ACC112 (cell line): ENCODE measurements at regions not wholly inside any gene's neighbourhood (a gene's known extent, or its start where the extent isn't known, plus 50 kb on each side); places are given as distances from the start of the nearest gene placed in this dataset.

ENCODE experiments used
- H2AFZ ChIP-seq: fragments of 200-600 bp; sonication (generic); one replicate; pipeline ENCODE4 v1.6.0; 2017; ENCODE audit warnings: antibody characterized with exemption, low read length; ENCODE audit not compliant: unreplicated experiment
- H3K27ac ChIP-seq: fragments of 200-600 bp; sonication (generic); 2 replicates; pipeline ENCODE4 v1.5.1; 2014; ENCODE audit warnings: low read depth, mild to moderate bottlenecking, antibody characterized with exemption, low read length, moderate library complexity
- H3K27me3 ChIP-seq: fragments of 200-600 bp; sonication (generic); 2 replicates; pipeline ENCODE4 v1.6.1; 2014; ENCODE audit warnings: mild to moderate bottlenecking, antibody characterized with exemption, low read length, moderate library complexity, mixed read lengths; ENCODE audit not compliant: insufficient read depth
- H3K36me3 ChIP-seq: fragments of 200-600 bp; sonication (generic); 2 replicates; pipeline ENCODE4 v1.6.1; 2016; ENCODE audit warnings: mild to moderate bottlenecking, antibody characterized with exemption, low read length, moderate library complexity, mixed read lengths; ENCODE audit not compliant: insufficient read depth
- H3K4me1 ChIP-seq: fragments of 200-600 bp; sonication (generic); one replicate; pipeline ENCODE4 v1.6.1; 2016; ENCODE audit warnings: low read length, mixed read lengths; ENCODE audit not compliant: insufficient read depth, unreplicated experiment, control insufficient read depth
- H3K4me3 ChIP-seq: fragments of 200-600 bp; sonication (generic); 2 replicates; pipeline ENCODE4 v1.5.1; 2014; ENCODE audit warnings: mild to moderate bottlenecking, low read depth, low read length
- H3K79me2 ChIP-seq: fragments of 200-600 bp; sonication (generic); one replicate; pipeline ENCODE4 v1.6.0; 2016; ENCODE audit warnings: low read length; ENCODE audit not compliant: control insufficient read depth, unreplicated experiment, insufficient read depth

DNA sequence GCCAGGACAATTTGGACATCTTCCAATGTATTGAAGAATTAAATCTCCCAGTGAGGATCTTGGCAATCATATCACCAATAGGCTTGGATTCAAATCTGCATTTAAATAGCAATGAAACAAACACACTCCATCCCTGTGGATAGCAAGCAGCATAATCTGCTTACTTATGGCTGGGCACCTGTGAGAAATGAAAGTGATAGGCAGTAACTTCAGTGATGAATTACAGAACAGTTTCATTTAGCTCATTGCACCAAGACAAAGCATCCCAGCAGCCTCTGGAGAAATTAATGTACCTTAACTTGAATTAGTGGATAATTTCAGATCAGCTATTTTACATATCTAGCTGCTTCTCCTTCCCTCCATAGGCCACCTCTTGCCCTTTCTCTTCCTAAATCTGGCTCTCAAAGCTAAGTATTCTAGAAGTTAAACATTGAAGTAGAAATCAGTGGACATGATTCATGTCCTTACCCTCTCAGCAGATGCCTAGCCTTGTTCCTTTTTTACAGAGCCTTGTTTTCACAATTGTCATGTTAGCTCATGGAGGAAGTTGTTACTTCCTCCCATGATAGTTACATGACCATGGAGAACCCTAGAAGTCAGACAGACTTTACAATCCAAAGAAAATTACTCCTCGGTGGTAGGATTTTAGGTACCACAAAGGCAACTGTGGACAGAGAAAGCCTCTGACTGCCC is 88.5 kb upstream of the TACR1 start:
- H3K4me1 ChIP-seq: peaks cover 43% of the 10 kb centered on the region
- no peak overlapping the region for H3K4me3 ChIP-seq
- no peaks in the 10 kb centered on the region for H3K27me3 ChIP-seq
- no peak overlapping the region for H2AFZ ChIP-seq
- no peak overlapping the region for H3K27ac ChIP-seq
- H3K79me2 ChIP-seq: no peaks in the 10 kb centered on the region
- H3K36me3 ChIP-seq: no peaks in the 10 kb centered on the region

DNA sequence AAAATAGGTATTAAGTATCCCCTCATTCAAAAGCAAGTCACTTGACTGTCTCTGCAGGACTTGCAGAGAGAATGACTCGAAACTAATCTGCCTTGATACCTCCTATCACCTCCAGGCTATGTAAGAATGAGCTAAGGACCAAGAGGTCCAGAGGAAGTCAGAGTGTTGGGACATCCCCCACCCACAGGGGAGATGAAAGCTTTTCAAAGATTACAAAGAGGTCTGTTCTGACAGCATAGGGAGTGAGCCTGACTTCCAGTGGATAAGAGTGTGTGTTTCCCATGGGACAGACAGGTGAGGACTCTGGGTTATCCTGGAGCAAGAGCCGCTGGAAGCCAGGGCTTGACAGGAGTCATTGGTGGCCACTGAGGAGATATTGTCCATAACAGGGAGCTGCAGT is 85.0 kb upstream of the TACR1 start:
- no peaks in the 10 kb centered on the region for H3K27me3 ChIP-seq
- H3K27ac ChIP-seq: no peak overlapping the region
- no peak overlapping the region for H3K4me3 ChIP-seq
- no peak overlapping the region for H2AFZ ChIP-seq
- no peaks in the 10 kb centered on the region for H3K79me2 ChIP-seq
- H3K4me1 ChIP-seq: peaks cover 8% of the 10 kb centered on the region
- no peaks in the 10 kb centered on the region for H3K36me3 ChIP-seq

DNA sequence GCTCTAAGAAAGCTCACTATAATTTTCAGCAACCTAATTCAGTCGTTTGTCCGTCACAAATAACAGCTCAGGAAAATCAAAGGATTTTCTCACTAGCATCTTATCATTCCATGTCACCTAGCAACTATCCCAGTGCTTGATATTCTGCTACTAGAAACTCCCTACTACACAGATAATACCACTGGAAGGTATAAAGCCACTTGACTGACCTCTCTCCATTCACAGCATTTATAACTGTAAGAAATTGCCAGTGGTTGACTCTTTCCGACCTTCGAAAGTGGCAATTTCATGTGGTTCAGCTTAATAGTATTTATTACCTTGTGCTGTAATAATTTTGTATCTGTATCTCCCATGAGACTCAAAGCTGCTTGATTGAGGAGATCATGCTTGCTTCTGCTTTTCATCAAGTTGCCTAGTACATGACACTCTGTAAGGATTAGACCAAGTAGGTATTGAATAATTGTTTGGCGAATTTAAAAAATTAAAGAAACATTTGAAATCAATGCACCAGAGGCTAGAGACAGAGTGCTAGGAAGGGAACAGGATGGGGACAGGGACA is 79.6 kb upstream of the TACR1 start:
- H3K36me3 ChIP-seq: no peaks in the 10 kb centered on the region
- no peak overlapping the region for H3K4me3 ChIP-seq
- no peak overlapping the region for H2AFZ ChIP-seq
- peaks cover 26% of the 10 kb centered on the region for H3K4me1 ChIP-seq
- no peaks in the 10 kb centered on the region for H3K27me3 ChIP-seq
- no peaks in the 10 kb centered on the region for H3K79me2 ChIP-seq
- no peak overlapping the region for H3K27ac ChIP-seq

DNA sequence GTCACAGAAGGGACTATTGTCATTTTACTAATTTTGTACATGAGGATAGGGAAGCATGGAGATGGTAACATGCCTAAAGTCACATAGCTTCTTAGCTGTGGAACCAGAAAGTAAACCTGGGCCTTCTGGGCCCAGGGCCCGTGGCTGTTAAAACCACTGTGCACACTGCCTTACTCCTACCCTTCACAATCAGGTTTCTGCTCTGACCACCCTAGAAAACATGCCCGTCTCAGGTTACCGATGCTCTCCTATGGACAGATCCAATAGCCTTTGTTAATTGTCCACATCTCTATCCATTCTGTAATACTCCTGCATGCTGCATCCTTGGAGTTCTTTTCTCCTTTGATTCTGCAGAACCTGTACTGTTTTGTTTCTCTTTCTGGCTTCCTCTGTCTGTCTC is 79.0 kb upstream of the TACR1 start:
- no peaks in the 10 kb centered on the region for H3K27me3 ChIP-seq
- peaks cover 26% of the 10 kb centered on the region for H3K4me1 ChIP-seq
- H2AFZ ChIP-seq: no peak overlapping the region

DNA sequence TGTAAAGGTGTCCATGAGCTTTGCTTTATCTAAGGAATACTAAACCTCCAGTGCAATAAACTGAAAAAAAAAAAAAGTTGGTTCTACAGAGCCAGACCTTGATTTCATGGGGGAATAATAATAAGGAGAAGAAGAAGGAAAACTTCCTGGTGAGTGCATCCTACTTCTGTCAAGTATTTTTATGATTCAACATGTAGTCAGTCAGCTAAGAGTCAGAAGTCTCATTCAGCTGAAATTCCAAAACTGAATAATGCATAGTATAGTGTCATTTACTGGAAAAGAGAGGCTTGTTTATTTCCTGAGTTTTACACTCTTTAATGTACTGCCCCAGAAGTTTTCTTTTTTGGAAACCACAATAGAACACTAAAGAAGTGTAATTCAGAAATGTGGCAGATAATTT is 77.8 kb upstream of the TACR1 start:
- Histone ChIP-seq H3K4me3 (peak overlapping the region; percentile 67), H3K79me2 (no peaks in the 10 kb centered on the region), H3K36me3 (0 out of 2 replicates have a peak, but pooled peaks cover 4% of the 10 kb centered on the region), H3K27ac (peak overlapping the region; percentile 90), H2AFZ (peak overlapping the region; percentile 77), H3K4me1 (peaks cover 26% of the 10 kb centered on the region), H3K27me3 (no peaks in the 10 kb centered on the region)

More for the DNA sequence above, 79.0 kb upstream of the TACR1 start:
- Histone ChIP-seq H3K4me3 (no peak overlapping the region), H3K79me2 (no peaks in the 10 kb centered on the region), H3K27ac (peak overlapping the region; percentile 90; the same call in 1 of the 2 replicates), H3K36me3 (0 out of 2 replicates have a peak, but pooled peaks cover 1% of the 10 kb centered on the region)

DNA sequence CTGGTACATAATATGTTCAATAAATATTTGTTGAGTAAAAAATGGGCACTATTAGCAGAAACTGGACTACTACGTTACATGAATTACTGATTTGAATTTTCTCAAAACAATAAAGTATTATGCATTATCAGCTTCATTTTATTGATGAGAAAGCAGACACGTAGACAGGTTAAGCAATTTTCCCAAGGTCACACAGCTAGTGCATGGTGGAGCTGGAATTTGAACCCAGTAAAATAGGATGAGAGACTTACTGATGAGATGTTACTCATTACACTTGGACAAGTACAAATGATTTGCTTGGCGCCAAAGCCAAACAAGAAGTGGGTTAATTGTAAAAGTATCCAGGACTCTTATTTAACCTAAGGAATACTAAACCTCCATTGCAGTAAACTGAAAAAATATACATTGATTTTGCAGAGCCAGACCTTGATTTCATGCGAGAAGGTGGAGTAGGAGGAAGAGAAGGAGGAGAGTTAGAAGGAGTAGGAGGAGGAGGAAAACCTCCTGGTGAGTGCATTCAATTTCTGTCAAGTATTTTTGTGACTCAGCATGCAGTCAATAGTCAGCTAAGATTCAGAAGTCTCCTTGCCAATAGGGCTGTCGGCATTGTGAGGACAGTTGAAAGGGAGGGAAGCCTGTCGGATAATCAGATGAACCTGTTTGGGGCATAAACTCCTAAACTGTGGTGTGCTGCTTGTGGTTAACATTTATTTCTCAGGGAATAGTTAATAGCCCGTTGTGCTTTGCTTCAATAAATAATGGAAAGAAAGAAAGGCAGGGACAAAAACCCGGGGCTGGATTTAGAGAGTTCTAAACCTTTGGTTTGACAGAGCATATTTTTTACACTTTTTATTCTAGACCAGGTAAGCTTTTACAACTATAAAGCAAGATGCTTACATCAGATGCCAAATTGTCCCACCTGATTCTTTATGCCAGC is 77.0 kb upstream of the TACR1 start:
- Histone ChIP-seq H2AFZ (peak overlapping the region; percentile 39), H3K4me1 (peaks cover 26% of the 10 kb centered on the region), H3K36me3 (0 out of 2 replicates have a peak, but pooled peaks cover 4% of the 10 kb centered on the region), H3K27me3 (no peaks in the 10 kb centered on the region), H3K79me2 (no peaks in the 10 kb centered on the region), H3K4me3 (peak overlapping the region; percentile 67), H3K27ac (peak overlapping the region; percentile 90)

DNA sequence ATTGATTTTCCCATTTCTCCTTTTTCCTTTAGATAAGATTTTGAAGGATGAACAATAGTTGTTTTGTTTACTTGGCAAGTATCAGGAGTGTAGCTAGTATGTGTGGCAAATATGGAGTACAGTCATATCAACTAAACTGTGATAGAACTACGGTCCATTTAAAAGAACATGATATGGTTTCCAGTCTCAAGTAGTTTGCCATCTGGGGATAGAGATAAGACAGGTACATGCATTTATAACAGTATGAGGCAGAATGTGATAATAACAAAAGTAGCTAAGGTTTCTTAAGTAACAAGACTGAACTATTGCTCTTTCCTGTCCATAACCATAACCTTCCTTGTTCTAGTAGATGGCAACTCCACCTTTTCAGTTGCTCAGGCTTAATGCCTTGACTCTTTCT is 75.6 kb upstream of the TACR1 start:
- H3K4me1 ChIP-seq: peaks cover 26% of the 10 kb centered on the region
- H2AFZ ChIP-seq: no peak overlapping the region
- H3K79me2 ChIP-seq: no peaks in the 10 kb centered on the region
- no peak overlapping the region for H3K4me3 ChIP-seq
- no peak overlapping the region for H3K27ac ChIP-seq
- 0 out of 2 replicates have a peak, but pooled peaks cover 4% of the 10 kb centered on the region for H3K36me3 ChIP-seq
- no peaks in the 10 kb centered on the region for H3K27me3 ChIP-seq

DNA sequence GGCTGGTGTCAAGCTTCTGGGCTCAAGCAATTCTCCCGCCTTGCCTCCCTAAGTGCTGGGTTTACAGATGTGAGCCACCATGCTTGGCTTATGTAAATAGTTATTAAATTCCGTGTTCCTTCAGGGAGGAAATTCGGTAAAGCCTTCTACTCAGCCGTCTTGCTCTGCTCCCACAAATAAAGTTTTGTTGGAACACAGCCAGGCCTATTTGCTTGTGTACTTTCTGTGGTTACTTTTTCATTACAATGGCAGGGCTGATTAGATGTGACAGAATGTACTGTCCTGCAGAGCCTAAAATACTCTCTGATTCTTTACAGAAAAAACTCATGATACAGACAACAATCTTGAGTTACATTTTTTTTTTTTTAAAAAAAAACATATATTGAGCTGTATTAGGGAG is 68.8 kb upstream of the TACR1 start:
- no peak overlapping the region for H2AFZ ChIP-seq
- H3K36me3 ChIP-seq: 0 out of 2 replicates have a peak, but pooled peaks cover under 1% of the 10 kb centered on the region
- no peaks in the 10 kb centered on the region for H3K79me2 ChIP-seq
- H3K27ac ChIP-seq: no peak overlapping the region
- H3K27me3 ChIP-seq: no peaks in the 10 kb centered on the region
- H3K4me1 ChIP-seq: no peaks in the 10 kb centered on the region
- no peak overlapping the region for H3K4me3 ChIP-seq

DNA sequence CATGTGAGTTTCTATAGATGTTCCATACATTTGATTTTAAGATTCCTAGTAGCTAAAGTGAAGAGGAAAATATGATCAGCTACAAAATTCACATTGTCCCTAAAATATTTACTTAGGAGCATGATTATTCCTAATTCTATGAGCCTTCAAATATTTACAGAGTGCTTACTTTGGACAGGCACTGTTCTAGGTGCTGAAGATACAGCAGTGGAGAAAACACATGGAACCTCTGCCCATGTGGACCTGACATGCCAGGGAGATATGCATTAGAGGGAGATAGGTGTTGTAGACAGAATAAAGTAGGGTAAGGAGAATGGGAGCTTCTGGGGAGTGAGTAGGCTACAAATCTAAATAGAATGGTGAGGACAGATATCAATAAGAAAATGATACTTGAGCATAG is 62.6 kb upstream of the TACR1 start:
- Histone ChIP-seq H3K4me3 (no peak overlapping the region), H3K36me3 (no peaks in the 10 kb centered on the region), H2AFZ (no peak overlapping the region), H3K27ac (no peak overlapping the region), H3K4me1 (no peaks in the 10 kb centered on the region), H3K79me2 (no peaks in the 10 kb centered on the region), H3K27me3 (no peaks in the 10 kb centered on the region)

DNA sequence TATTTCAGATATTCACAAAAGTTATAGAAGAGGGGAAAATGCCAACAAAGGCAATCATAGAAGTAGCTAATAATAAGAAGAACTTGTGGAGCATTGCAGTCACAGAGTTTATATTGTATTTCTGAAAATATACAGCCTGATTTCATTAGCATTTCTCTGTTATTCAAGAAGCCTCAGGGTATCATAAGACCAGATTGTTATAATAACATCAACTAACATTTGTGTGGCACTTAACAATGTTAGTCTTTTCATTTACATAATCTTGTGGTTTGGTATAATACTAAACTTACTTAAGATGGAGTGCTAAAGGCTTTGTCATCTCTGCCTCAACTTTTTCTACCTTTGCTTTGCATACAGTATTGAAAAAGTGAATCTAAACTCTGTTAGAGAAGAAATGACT is 61.6 kb upstream of the TACR1 start:
- Histone ChIP-seq H3K4me3 (no peak overlapping the region), H2AFZ (no peak overlapping the region), H3K27me3 (no peaks in the 10 kb centered on the region), H3K79me2 (no peaks in the 10 kb centered on the region), H3K4me1 (no peaks in the 10 kb centered on the region), H3K27ac (no peak overlapping the region), H3K36me3 (no peaks in the 10 kb centered on the region)
